GM21447 (cell line): ENCODE measurements at regions not wholly inside any gene's neighbourhood (a gene's known extent, or its start where the extent isn't known, plus 50 kb on each side); places are given as distances from the start of the nearest gene placed in this dataset.
"Not testable (repeated sequence)": the region's sequence is repeated elsewhere in the genome, so short reads cannot be mapped to it uniquely, and the experiment has no call there.

Source experiments
- ATAC-seq: cut with Tn5 transposase; IDR thresholded peaks from one replicate; pipeline ENCODE4 v1.9.1; 2021; ENCODE audit not compliant: unreplicated experiment

DNA sequence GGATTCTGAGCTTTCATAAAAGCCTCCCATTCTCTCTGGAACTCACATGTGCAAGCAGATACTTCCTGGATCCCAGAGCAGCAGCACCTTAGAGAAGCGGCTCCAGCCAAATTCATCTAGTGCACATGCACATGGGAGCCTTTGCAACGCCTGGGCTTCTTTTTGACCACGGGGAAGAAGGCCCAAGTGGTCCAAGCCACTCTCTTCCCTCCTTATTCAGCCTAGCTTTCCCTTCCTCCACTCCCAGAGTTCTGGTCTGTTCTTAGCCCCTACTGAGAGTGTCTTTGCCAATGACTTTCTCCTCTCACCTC lies 118.7 kb downstream of the ZNF365 start:
- no peak for ATAC-seq

DNA sequence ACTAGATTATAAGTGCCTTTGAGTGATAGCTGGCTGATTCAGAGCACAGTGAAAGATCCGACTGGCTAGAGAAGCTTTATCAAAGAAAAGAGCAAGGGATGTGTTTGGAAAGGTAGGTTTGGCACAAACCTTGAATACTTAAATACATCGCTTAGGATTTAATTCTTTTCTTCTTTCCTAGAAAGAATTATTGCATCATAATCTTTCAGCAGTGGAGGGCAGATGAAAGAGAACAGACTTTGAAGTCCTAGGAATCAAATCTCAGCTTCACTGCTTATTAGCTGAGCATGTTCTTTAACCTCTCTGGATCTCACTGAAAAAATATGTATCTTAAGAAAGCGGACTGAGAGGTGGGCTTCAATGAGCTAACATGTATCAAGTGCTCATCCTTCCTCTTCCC lies 122.8 kb downstream of the ZNF365 start:
- no peak for ATAC-seq

DNA sequence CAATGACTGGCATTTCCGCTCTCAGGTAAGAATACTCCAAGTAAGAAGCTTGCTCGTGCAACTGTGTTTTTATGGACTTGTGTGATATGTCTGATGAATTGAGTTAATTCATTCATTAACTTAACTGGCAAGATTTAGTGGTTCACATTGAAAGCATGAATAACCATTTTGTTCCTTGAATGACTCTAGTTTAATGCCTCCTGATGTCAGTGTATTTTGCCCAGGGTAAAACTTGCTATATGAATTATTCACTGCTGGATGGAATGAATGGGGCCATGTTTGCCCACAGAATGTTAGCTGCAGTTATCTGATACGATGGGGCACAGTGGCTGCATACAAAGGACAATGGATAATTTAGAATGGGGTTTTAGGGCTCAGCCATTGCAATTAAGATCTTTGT lies 124.1 kb downstream of the ZNF365 start:
- ATAC-seq = no peak

DNA sequence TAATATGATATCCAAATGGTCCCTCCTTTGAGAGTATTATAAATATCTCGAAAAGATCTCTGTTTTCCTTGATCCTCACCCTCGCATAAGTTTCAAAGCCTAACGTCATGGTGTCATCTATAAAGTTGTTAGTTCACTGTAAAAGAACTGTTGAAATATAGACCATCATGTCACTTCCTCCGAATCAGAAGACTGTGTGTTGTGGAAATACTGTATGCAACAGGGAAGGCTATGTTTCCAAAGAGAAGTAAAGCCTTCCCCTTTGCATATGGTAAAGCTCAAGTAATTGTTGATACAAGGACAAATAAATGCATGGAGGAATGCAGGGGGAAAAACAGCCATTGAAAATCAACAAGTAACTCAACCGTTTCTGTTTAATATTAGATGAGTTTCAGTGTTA lies 125.9 kb downstream of the ZNF365 start:
- ATAC-seq = not testable (repeated sequence)

DNA sequence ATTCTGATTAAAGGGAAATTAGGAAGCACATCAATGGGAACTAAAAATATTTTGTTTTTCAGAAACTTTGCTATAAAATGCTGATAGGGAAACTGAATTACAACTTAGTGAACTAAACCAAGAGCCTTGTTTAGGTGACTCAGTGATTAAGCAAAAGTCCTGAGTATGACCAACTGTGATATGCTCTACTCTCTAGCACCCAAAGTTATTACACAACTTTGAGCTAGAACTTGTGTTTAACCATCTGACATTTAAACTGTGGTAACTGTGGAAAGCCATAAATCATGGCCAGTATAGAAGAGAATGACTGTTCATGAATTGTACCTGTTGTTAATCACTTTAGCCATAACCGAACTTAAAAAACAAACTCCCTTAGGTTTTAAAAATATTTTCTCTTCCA lies 127.4 kb downstream of the ZNF365 start:
- no peak for ATAC-seq

DNA sequence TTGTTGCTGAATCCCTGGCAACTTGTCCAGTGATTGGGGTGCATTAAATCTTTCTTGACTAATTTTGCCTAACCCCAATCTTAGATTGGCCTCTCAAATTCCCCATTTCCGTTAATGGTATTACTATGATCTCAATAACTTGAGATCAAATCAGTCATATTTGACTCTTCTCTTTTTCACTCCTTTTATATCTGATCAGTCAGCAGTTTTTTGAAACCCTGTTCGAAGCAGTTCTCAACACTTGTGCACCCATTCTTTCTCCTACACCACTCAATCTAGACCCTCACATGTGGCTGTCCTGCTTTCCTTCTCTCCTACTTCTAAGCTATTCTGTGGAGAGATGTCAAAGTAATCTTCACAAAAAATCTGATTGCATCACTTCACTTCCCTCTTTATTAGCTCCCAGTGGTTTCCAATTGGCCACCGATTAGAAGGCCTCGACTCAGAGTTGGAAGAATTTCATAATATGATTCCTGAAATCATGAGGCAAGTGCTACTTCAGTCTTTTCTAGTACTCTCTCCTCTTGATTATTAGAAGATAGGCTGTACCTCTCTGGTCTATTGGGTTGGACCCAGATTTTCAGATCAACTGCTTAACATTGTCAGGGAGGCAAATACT lies 128.9 kb downstream of the ZNF365 start:
- no peak for ATAC-seq

DNA sequence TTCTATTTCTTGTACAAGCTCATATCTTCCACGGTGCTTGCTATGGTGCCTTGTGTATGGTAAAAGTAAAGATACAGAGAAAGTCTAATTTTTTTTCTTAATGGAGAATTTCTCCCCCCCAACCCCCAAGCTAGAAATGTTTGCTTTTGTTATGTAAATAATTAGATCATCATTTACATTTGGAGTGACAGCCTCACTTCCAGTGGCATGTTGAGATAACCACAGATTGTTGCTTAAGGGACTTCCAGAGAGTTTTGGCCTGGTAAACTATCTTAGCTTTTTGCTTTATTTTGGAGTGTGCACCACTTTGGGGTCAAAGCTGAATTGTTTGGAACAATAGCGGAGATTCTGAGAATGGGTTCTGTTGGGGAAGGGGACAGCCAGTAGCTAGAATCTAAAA lies 129.7 kb downstream of the ZNF365 start:
- no peak for ATAC-seq

DNA sequence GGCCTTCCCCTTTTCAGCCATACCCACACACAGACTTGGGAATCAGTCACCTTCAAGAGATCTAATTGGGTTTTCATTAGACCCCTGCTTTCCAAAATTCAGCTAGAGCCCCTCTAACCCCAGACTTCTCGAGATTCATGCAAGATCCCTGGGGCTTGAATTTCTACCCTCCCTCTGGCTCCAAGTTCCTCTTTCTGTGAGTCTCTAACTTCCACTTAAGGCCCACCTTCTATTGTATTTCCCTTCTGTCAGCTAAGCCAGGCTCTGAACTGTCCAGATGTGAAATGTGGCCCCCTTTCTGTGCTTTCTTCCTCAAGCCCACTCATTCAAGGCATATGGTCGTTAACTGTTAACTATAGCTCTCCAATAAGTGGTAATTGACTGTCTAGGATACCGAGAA lies 132.2 kb downstream of the ZNF365 start:
- no peak for ATAC-seq

DNA sequence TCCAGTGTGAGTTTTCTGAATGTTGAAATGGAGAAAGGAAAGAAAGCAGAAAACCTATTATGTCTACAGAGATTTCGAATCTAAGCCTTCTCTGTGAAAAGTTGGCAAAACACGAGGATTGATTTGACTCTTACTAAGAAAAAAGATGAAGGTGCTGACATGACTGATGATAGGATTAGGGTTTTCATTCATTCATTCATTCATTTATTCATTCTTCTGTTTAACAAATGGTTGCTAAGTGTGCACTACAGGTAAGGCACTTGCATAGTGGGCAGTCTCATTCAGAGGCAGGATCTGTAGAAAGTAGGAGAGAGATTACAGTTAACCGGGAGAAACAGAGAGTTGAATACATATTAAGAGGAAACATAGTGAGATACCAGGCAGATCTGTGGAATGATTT lies 137.1 kb downstream of the ZNF365 start:
- ATAC-seq = peak; percentile 25

DNA sequence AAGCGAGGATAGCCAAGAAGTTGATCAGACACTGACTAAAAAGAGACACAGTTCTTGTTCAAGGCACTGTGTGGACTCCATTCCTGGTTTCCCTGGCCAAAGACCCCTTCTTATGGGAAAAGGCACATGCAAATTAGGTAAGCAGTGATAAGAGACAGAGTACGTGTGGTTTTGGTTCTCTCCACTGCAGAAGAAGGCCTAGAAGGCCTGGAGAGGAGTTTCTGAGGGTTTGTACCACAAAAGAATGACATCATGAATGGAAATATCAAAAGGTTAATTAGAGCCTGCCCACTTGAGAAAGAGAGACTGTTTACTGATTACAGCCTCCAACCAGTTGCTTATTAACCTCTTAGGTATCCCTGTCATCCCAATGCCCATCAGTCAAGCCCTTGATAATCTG lies 137.5 kb downstream of the ZNF365 start:
- ATAC-seq = peak; percentile 85

DNA sequence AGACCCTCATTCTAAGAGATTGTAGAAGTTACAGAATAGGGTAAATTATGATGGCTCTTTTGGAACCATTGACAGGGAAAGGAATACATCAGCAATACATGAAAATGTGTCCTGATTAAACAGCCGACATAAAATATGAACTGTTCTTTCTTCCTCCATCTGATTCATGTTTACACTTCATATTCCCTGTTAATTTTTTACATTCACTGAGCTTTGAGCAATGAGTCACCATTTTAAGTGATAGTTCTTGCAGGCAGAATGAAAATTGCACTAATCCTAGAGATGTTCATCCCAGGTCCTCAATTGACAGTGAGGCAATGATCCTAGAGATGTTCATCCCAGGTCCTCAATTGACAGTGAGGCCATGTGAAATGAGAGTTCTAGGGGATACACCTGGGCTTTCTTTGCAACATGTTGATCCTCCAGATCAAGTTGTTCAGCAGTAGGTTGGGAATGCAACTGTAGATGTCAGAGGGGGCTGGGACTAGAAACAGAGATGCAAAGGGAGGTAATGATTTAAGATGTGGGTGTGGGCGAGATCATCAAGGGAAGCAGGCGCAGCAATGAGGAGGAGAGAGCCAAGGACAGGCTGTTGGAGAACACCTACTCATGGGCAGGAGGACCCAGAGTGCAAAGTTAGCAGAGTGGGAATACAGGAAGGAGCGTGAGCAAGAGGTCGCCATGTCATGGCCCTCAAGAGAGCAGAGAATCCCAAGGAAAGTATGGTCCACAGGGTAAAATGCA lies 138.7 kb downstream of the ZNF365 start:
- ATAC-seq = no peak

DNA sequence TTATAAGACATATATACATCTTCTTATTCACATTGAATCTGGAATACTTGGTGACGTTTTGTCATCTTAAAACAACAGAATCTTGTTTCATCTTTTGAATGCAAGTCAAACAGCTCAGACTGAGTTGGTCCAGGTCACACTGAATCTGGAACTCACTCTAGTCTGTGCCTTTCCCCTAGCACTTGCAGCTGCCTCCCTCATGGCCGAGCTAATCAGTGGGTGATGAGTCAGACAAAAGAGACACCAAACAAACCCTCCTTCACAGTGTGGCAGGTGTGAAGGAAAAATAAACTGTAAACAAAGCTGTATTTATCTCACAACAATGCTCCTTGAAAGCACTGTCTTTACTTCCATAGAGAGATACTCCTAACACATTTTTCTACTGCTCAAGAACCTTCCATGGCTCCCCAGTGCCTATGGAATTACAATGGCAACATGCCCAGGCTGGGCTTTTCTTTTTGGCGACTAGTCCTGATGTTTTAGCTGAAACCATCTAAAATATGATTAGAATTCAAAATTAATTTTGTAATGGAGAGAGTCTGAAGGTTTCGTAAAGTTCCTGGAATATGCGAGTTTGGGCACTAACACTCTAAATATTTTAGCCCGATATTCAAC lies 140.0 kb downstream of the ZNF365 start:
- ATAC-seq = no peak

DNA sequence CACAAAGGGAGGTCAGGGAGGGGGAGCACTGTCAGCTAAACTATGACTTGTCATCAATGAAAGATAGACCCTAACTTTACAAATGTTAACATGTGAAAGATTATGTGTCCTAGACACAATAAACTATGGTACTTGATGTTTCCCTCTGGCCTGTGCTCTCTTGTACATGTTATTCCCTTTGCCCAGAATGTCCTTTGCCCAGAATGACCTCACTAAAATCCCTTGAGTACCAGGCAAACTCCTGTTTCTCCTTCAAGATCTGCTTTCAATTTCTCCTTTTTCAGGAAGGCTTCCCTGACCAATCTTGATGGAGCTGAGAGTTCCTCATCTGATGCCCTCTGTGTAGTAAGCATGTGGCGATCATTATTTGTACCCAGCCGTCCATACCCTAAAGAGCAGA lies 143.1 kb downstream of the ZNF365 start:
- no peak for ATAC-seq

DNA sequence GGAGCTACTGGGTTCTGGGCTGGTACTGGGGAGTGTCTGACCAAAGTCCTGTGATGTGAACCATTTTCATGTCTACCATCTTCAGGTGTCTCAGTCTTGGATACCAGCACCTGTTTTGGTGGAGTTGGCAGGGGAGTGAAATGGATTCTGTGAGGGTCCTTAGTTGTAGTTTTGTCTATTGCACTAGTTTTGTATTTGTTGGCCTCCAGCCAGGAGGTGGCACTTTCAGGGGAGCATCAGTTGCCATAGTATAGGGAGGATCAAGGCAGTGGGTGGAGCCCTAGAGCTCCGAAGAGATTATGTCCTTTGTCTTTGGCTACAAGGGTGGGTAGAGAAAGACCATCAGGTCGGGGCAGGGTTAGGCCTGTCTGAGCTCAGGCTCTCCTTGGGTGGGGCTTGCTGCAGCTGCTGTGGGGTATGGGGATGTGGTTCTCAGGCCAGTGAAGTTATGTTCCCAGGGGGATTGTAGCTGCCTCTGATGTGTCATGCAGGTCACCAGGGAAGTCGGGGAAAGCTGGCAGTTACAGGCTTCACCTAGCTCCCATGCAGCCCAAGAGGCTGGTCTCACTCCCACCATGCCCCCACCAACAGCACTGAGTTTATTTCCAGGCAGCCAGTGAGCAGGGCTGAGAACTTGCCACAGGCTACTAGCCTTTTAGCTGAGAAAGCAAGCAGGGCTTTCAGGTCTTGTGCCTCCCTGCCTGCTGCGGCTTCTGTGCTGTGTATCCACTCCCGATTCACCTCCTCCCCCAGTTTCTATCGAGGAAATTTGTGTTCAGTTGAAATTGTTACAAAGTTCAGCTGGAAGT lies 153.1 kb downstream of the ZNF365 start:
- peak; percentile 54 for ATAC-seq

DNA sequence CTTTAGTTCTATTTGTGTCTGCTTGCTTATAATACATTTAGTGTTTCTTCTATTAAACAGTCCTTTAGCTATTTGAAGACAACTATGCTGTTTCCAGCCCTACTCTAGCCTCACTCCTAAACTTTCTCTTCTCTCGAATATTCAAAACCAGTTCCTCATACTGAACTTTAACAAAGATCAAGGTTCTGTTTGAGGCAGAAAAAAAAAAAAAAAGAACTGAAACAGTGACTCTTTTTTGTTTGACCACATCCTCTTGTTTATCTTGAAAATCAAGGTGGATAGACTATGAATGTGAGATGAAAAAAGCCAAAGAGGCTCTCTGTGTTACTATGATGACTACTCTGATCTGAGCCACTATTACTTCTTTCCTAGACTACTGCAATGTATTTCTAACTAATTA lies 154.3 kb downstream of the ZNF365 start:
- peak; percentile 89 for ATAC-seq

DNA sequence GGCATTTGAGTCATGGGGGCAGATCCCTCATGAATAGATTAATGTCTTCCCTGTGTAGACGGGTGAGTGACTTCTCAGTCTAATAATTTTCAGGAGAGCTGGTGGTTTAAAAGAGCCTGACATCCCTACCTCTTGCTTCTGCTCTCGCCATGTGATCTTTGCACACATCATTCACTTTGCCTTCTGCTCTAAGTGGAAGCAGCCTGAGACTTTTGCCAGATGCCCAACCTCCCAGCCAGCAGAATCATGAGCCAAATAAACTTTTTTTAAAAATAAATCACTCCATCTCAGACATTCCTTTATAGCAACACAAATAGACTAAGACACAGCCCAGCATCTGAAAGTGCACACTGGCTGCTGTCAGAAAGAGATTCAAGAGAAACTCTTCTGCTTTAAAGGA lies 155.2 kb downstream of the ZNF365 start:
- ATAC-seq = no peak

DNA sequence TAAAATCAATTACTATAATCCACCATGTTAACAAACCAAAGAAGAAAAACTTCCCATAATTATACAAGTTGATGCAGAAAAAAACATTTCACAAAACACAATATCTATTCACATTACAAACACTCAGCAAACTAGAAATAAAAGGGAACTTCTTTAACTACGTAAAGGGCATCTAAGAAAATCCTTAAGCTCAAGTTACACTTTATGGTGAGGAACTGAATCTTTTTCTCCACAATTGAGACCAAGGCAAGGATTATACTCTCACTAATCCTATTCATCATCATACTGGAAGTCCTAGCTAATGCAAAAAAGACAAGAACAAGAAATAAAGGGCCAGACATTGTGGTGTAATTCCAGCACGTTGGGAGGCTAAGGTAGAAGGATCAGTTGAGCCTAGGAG lies 159.9 kb downstream of the ZNF365 start:
- ATAC-seq = no peak

DNA sequence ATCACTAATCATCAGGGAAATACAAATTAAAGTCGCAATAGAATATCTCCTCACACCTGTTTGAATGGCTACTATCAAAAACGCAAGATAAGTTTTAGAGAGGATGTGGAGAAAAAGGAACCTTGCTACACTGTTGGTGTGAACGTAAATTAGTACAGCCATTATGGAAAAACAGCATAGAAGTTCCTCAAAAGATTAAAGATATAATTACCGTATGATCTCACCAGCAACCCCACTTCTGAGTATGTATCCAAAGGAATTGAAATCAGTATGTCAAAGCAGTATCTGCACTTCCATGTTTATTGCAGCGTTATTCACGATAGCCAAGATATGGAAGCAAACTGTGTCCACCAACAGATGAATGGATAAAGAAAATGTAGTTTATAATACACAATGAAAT lies 164.4 kb downstream of the ZNF365 start:
- no peak for ATAC-seq

DNA sequence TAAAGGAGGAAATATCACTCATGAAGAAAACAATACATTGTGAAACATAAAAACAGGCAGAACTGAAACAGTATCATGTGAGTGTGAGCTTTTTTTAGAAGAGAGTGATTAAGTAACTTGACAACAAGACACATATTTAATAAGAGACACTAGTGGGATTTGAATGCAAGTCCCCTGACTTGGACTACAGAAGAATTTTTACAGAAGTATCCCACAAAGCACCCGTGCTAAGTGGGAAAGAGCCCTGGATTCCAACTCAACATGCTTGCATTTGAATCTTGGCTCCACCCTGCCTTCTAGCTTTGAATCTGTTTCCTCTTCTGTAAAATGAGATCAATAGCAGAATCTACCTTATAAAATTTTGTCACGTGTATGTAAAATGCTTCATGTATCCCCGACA lies 166.2 kb downstream of the ZNF365 start:
- peak; percentile 61 for ATAC-seq

DNA sequence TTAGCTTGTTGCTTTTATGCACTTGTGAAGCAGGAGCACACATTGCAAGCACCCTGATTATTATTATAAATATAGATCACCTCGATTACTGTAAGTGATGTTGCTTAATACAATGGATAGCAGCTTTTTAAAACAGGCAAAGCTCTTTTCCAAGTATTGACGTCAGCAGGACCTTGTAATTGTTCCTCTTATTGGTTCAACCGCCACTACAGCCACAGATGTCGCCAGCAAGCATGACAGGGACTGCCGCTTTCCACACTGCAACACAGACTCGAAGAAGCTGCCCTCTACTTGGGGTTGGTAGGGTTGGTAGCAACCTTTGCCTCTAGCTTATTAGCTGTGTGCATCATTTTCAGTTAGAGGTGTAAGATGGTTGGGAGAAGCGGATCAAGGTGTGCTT lies 167.6 kb downstream of the ZNF365 start:
- no peak for ATAC-seq

DNA sequence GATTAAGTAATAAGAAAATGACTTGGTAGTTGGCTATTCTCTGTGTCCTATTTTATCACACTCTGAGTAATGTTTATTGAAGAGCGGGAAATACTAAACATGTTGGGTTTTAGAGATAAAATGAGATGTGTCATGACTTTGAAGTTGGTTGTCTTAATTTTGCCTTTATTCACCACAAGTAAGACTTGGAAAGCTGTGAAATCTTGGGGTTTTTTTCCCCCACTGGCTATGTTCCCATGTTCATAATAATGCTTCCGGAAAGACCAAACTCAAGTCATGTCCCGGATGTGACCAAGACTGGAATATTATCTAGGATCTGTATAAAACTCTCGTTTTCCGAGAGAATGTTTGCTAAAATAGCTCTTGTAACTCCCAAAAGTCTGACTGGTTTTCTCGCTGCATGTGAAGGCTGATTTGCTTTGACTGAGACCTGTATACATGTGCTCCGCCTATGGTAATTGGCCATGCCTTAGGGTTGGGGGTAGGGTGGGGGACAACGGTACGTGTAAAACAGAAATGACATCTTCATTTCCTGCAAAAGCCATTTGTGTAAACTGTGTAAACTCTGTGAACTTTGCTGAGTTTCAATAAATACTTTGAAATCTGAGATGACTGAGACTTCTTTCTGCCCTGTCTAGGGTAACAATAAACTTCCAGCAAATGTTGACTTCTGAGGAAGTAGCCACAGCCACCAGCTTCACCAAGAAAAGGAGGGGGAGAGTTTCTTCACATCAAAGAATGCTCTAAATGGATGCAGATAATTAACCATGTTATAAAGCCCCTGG lies 169.6 kb downstream of the ZNF365 start:
- ATAC-seq = no peak
